GM23338 (cell line): ENCODE measurements at regions not wholly inside any gene's neighbourhood (a gene's known extent, or its start where the extent isn't known, plus 50 kb on each side); places are given as distances from the start of the nearest gene placed in this dataset.
A peak's percentile ranks its signal among the peaks of the same experiment; 100 is the strongest.

ENCODE experiments used
- ATAC-seq: fragments of 200-7000 bp; cut with Tn5 transposase; 3 replicates; pipeline ENCODE4 v1.9.1; 2020
- DNase-seq: peaks from one replicate; pipeline ENCODE4 v3.0.0-alpha.2; 2015; ENCODE audit warnings: low spot score
- H2AFZ ChIP-seq: fragments of 200-600 bp; sonication (generic); 2 replicates; pipeline ENCODE4 v1.8.0; 2016; ENCODE audit warnings: antibody characterized with exemption, mild to moderate bottlenecking, moderate library complexity
- H3F3A ChIP-seq: fragments of 200-600 bp; sonication (generic); replicated peaks from 2 replicates; pipeline ENCODE4 v1.8.0; 2017; ENCODE audit warnings: antibody characterized with exemption, mixed run types, low read depth
- H3K27ac ChIP-seq: fragments of 200-600 bp; sonication (generic); 2 replicates; pipeline ENCODE4 v1.6.1; 2016; ENCODE audit warnings: low read depth
- H3K27me3 ChIP-seq: fragments of 200-600 bp; sonication (generic); 2 replicates; pipeline ENCODE4 v1.8.0; 2016; ENCODE audit warnings: mild to moderate bottlenecking, mixed run types, moderate library complexity; ENCODE audit not compliant: insufficient read depth
- H3K36me3 ChIP-seq: fragments of 200-600 bp; sonication (generic); 2 replicates; pipeline ENCODE4 v1.8.0; 2016; ENCODE audit warnings: mild to moderate bottlenecking; ENCODE audit not compliant: insufficient read depth
- H3K4me1 ChIP-seq: fragments of 200-600 bp; sonication (generic); 2 replicates; pipeline ENCODE4 v1.8.0; 2016; ENCODE audit warnings: mild to moderate bottlenecking, moderate library complexity; ENCODE audit not compliant: insufficient read depth
- H3K4me2 ChIP-seq: fragments of 200-600 bp; sonication (generic); 2 replicates; pipeline ENCODE4 v1.7.1; 2017; ENCODE audit warnings: mixed run types
- H3K4me3 ChIP-seq: fragments of 200-600 bp; sonication (generic); 2 replicates; pipeline ENCODE4 v1.6.1; 2016; ENCODE audit warnings: mixed run types
- H3K79me2 ChIP-seq: fragments of 200-600 bp; sonication (generic); replicated peaks from 2 replicates; pipeline ENCODE4 v1.8.0; 2017; ENCODE audit warnings: mild to moderate bottlenecking; ENCODE audit not compliant: insufficient read depth
- H3K9me2 ChIP-seq: fragments of 200-600 bp; sonication (generic); 2 replicates; pipeline ENCODE4 v1.8.0; 2017; ENCODE audit not compliant: insufficient read depth
- H4K20me1 ChIP-seq: fragments of 200-600 bp; sonication (generic); replicated peaks from 2 replicates; pipeline ENCODE4 v1.8.0; 2017; ENCODE audit warnings: mild to moderate bottlenecking; ENCODE audit not compliant: insufficient read depth
- H3K27ac Mint-ChIP-seq: 2 replicates; pipeline ENCODE4 v1.8.0; 2020; ENCODE audit warnings: inconsistent platforms, mild to moderate bottlenecking, moderate library complexity, mixed read lengths
- H3K27me3 Mint-ChIP-seq: 3 replicates; pipeline ENCODE4 v1.8.0; 2022; ENCODE audit warnings: low read depth, mild to moderate bottlenecking, moderate library complexity, mixed read lengths, inconsistent platforms; ENCODE audit not compliant: insufficient read depth, poor library complexity
- H3K36me3 Mint-ChIP-seq: 3 replicates; pipeline ENCODE4 v1.8.0; 2021; ENCODE audit warnings: low read depth, mild to moderate bottlenecking, inconsistent platforms, moderate library complexity, mixed read lengths
- H3K4me1 Mint-ChIP-seq: 3 replicates; pipeline ENCODE4 v1.8.0; 2020; ENCODE audit warnings: mild to moderate bottlenecking, inconsistent platforms, mixed read lengths
- H3K4me3 Mint-ChIP-seq: 3 replicates; pipeline ENCODE4 v1.8.0; 2021; ENCODE audit warnings: moderate library complexity, mild to moderate bottlenecking, inconsistent platforms, mixed read lengths
- H3K9me3 Mint-ChIP-seq: 3 replicates; pipeline ENCODE4 v1.8.0; 2020; ENCODE audit warnings: moderate library complexity, mild to moderate bottlenecking, inconsistent platforms, mixed read lengths
- CREB1 ChIP-seq: fragments of 250-450 bp; sonication (Bioruptor Pico); IDR thresholded peaks from 2 replicates; pipeline ENCODE4 v1.5.0; 2020; ENCODE audit warnings: low read depth, mild to moderate bottlenecking, moderate library complexity
- ETS1 ChIP-seq: IDR thresholded peaks from 2 replicates; pipeline ENCODE4 v1.6.1; 2016; ENCODE audit warnings: antibody characterized with exemption
- EZH2phosphoT487 ChIP-seq: fragments of 200-600 bp; sonication (generic); IDR thresholded peaks from one replicate; pipeline ENCODE4 v1.8.1; 2018; ENCODE audit warnings: antibody characterized with exemption; ENCODE audit not compliant: unreplicated experiment
- JUNB ChIP-seq: IDR thresholded peaks from one replicate; pipeline ENCODE4 v1.6.1; 2016; ENCODE audit warnings: antibody characterized with exemption; ENCODE audit not compliant: unreplicated experiment
- REST ChIP-seq: IDR thresholded peaks from one replicate; pipeline ENCODE4 v1.6.1; 2018; ENCODE audit warnings: antibody characterized with exemption; ENCODE audit not compliant: unreplicated experiment
- STAT1 ChIP-seq: IDR thresholded peaks from one replicate; pipeline ENCODE4 v1.6.1; 2016; ENCODE audit warnings: antibody characterized with exemption; ENCODE audit not compliant: unreplicated experiment
- ZNF114 ChIP-seq: fragments of 250-450 bp; sonication (Bioruptor Pico); IDR thresholded peaks from 2 replicates; pipeline ENCODE4 v1.5.0; 2020; ENCODE audit warnings: mild to moderate bottlenecking, moderate library complexity
- ZNF331 ChIP-seq: fragments of 250-450 bp; sonication (Bioruptor Pico); IDR thresholded peaks from 2 replicates; pipeline ENCODE4 v1.5.0; 2020; ENCODE audit warnings: low read depth, mild to moderate bottlenecking, moderate library complexity

- Mint-ChIP-seq H3K4me3 (no peak overlapping the region), H3K27ac (no peak overlapping the region), H3K27me3 (peaks cover 2% of the 10 kb centered on the region), H3K4me1 (peaks cover 32% of the 10 kb centered on the region), H3K36me3 (no peaks in the 10 kb centered on the region), H3K9me3 (no peaks in the 10 kb centered on the region)
- ATAC-seq (no peak), DNase-seq (no peak)
- Histone ChIP-seq H3K4me3 (no peak overlapping the region), H3K79me2 (no peaks in the 10 kb centered on the region), H3K27ac (no peak overlapping the region), H3K4me1 (peaks cover 19% of the 10 kb centered on the region), H3F3A (no peaks in the 10 kb centered on the region; the same call in 1 of the 2 replicates), H2AFZ (no peak overlapping the region), H4K20me1 (no peaks in the 10 kb centered on the region), H3K36me3 (no peaks in the 10 kb centered on the region), H3K27me3 (no peaks in the 10 kb centered on the region), H3K4me2 (no peak overlapping the region), H3K9me2 (no peaks in the 10 kb centered on the region)
- TF ChIP-seq ETS1 (no peak), REST (no peak)
These were observed 245.3 kb upstream of the JADE1 start for GRCh38 chr4:128564081-128564630.

- Histone ChIP-seq H3K4me2 (no peak overlapping the region), H3K9me2 (no peaks in the 10 kb centered on the region), H3K79me2 (no peaks in the 10 kb centered on the region), H3K4me1 (peaks cover 7% of the 10 kb centered on the region), H3K4me3 (no peak overlapping the region), H4K20me1 (no peaks in the 10 kb centered on the region), H3K27me3 (no peaks in the 10 kb centered on the region), H3K36me3 (no peaks in the 10 kb centered on the region), H3F3A (no peaks in the 10 kb centered on the region), H2AFZ (peak overlapping the region; percentile 78; the same call in 1 of the 2 replicates), H3K27ac (no peak overlapping the region; the same call in 1 of the 2 replicates)
- ATAC-seq (no peak), DNase-seq (no peak)
- Mint-ChIP-seq H3K36me3 (no peaks in the 10 kb centered on the region), H3K27ac (no peak overlapping the region), H3K9me3 (no peaks in the 10 kb centered on the region), H3K27me3 (peaks cover 2% of the 10 kb centered on the region), H3K4me3 (no peak overlapping the region), H3K4me1 (peaks cover 5% of the 10 kb centered on the region; the same call in 2 of the 3 replicates)
- TF ChIP-seq ETS1 (no peak), STAT1 (no peak), EZH2phosphoT487 (no peak), CREB1 (no peak), ZNF331 (no peak), JUNB (no peak), ZNF114 (CRISPR knock-in tag) (no peak)
These were observed 248.6 kb upstream of the JADE1 start for GRCh38 chr4:128560754-128561495.
